ENCODE measurements at regions not wholly inside any gene's neighbourhood (a gene's known extent, or its start where the extent isn't known, plus 50 kb on each side); places are given as distances from the start of the nearest gene placed in this dataset.
A peak's percentile ranks its signal among the peaks of the same experiment; 100 is the strongest.
"Not testable (repeated sequence)": the region's sequence is repeated elsewhere in the genome, so short reads cannot be mapped to it uniquely, and the experiment has no call there.

- no peak for DNase-seq
Measured at GRCh38 chr10:81280497-81281479, 594.2 kb upstream of the NRG3 start.

- DNase-seq = no peak
Measured at GRCh38 chr10:81288544-81288943, 586.5 kb upstream of the NRG3 start.

GRCh38 chr10:81297292-81297691, 577.7 kb upstream of the NRG3 start:
- no peak for DNase-seq

- no peak for DNase-seq
Measured at GRCh38 chr10:81303656-81304055, 571.3 kb upstream of the NRG3 start.

GRCh38 chr10:81306971-81307782, 567.8 kb upstream of the NRG3 start:
- DNase-seq = peak; percentile 28

- no peak for DNase-seq
Measured at GRCh38 chr10:81309041-81309552, 565.9 kb upstream of the NRG3 start.

GRCh38 chr10:81314471-81314870, 560.5 kb upstream of the NRG3 start:
- DNase-seq = no peak

GRCh38 chr10:81315026-81315425, 560.0 kb upstream of the NRG3 start:
- DNase-seq = no peak

GRCh38 chr10:81348003-81348402, 527.0 kb upstream of the NRG3 start:
- DNase-seq = no peak

- DNase-seq = no peak
Measured at GRCh38 chr10:81367132-81367531, 507.9 kb upstream of the NRG3 start.

- no peak for DNase-seq
Measured at GRCh38 chr10:81386817-81387216, 488.2 kb upstream of the NRG3 start.

- no peak for DNase-seq
Measured at GRCh38 chr10:81403451-81403850, 471.5 kb upstream of the NRG3 start.

GRCh38 chr10:81405399-81405798, 469.6 kb upstream of the NRG3 start:
- no peak for DNase-seq

- no peak for DNase-seq
Measured at GRCh38 chr10:81414038-81414437, 461.0 kb upstream of the NRG3 start.

GRCh38 chr10:81426722-81427121, 448.3 kb upstream of the NRG3 start:
- DNase-seq = no peak

- no peak for DNase-seq
Measured at GRCh38 chr10:81428456-81429134, 446.4 kb upstream of the NRG3 start.

GRCh38 chr10:81439445-81439844, 435.5 kb upstream of the NRG3 start:
- no peak for DNase-seq

- not testable (repeated sequence) for DNase-seq
Measured at GRCh38 chr10:81441624-81442023, 433.4 kb upstream of the NRG3 start.

- no peak for DNase-seq
Measured at GRCh38 chr10:81444242-81444929, 430.6 kb upstream of the NRG3 start.

- DNase-seq = no peak
Measured at GRCh38 chr10:81450651-81451050, 424.3 kb upstream of the NRG3 start.

GRCh38 chr10:81472927-81473470, 402.0 kb upstream of the NRG3 start:
- DNase-seq = no peak

- no peak for DNase-seq
Measured at GRCh38 chr10:81473755-81474154, 401.2 kb upstream of the NRG3 start.
